HPDE6-E6E7 (cell line): ENCODE measurements at regions not wholly inside any gene's neighbourhood (a gene's known extent, or its start where the extent isn't known, plus 50 kb on each side); places are given as distances from the start of the nearest gene placed in this dataset.

Source experiments
- DNase-seq: peaks from one replicate; pipeline ENCODE4 v3.0.0; 2011; ENCODE audit warnings: missing footprints; ENCODE audit errors: extremely low spot score

DNA sequence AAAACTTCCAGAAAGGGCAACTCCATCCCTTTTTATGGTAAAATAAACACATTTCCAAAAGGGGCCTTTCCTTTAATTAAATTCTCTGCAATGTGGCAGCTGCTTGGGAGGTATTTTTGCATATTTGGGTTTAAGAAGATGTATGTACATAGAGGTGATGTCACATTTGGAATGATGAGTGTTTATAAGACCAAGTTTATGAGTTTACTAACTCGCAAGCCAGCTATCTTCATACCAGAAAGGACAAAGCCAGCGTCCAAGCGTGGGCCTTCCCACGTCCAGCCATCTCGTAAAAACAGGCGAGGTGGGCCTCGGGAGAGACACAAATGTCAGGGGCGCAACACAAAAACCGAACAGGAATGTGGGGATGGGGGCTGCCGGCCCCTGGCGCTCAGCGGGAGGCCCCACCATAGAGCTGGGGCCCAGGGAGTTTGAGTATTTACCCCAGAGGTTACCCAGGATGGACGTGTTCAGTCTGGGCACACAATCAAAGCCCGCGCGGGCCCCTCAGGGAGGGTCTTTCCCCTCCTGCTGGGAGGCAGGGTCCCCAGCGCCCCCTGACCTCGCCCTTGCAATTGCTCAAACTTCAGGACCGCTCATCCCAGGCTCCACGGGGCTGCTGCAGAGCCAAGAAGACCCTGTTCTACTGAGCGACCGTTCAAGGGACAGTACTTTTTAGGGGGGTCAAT lies 137.3 kb downstream of the TWIST2 start:
- DNase-seq = no peak

DNA sequence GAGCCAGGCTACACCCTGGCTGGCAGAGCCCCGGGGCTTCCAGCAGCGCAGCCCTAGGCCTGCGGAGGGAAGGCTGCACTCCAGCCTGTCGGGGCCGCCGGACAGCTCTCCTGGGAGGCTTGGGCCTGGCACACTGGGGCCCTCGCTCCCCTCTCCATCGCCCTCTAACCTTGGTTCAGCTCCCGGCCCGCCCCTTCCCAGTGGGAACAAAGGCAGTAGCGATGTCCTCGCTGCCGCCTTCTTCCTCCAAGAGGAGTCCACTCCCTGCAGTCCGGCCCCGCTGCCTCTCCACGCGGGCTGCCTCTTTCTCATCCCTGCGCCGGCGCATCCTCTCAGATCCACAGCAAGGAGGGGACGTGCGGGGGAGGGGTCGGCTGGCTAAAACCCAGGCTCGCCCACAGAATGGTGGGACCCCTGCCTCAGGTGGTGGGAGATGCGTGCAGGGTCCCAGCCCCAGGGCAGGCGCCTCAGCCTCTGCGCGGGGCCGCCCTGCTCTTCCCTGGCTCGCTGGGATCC lies 138.1 kb downstream of the TWIST2 start:
- no peak for DNase-seq

DNA sequence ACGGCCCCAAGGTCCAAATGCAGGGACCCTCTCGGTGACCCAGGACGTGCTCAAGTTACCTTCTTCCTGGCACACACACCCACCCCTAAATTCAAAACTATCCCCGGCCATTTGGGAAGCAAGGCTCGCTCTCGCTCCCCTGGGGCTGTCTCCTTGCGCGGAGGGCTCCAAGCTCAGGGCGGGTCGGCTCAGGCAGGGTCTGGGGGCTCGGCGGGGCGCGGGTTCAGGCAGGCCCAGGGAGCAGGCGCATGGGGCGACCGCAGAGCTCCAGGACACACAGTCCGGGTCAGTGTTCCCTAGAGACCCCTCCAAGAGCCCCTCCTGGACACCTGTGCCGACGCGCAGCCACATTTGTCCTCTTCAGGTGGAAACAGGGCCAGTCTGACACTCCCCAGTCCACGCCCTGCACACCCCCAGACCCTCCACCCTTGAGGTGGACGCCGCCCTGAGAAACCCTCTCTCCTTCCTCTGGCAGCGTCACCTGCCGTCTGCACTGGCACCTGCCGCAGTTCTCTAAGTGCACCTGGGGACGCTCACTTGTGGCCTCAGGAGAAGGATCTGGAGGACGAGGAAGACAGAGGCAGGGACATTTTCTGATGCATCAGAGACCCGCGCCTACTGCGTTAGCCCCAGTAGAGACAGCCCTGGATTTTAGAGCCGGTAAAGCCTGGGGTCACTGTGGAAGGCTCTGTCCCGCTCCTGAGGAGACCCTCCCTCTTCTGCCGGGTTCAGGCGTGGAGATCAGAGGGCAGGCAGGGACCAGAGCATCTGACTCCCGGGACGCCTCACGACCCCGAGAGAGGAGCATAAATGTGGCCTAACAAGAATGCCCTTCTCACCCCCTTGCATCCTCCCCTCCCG lies 138.8 kb downstream of the TWIST2 start:
- no peak for DNase-seq

DNA sequence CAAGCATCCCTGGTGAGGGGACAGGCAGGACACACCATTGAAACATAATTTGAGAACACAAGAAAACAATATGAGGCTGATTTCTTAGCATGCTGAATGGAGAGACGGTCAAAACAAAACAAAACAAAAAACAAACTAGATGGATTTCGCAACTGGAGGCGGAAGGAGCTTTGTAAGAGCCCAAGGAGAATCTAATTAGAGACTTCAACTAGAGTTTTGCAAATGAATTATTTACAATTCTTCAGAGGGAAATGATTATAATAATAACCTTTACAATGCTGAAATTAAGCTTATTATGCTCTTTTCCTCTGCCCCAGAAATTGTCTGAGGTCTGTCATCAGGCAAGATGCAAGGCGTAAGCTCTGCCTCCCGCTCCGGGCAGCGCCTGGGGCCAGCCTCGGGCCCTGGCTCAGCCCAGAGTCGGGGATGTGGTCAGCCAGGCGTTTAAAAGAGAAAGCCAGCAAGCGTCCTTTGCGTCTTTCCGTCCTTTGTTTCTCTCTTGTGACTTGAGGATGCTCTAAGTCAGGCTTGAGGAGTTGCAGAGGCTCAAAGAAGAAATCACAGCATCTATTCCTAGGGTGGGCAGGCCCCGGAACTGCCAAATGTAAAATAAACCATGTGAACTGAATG lies 139.6 kb downstream of the TWIST2 start:
- no peak for DNase-seq

DNA sequence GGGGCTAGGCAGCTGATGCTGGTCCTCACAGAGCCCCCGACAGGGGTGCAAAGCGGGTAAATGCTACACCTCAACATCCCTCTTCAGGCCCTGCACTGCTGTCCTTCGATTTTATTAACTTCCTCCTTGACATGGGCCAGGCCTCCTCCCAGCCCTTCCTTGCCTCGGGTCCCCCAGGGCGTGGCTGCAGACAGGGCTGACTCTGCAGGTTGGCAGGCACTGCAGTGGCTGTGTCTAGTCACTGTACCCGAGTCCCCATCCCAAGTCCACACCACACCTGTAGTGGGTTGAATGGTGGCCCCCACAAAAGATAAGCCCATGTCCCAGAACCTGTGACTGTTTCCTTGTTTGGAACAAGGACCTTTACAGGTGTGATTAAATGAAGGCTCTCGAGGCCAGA lies 140.2 kb downstream of the TWIST2 start:
- DNase-seq = no peak

DNA sequence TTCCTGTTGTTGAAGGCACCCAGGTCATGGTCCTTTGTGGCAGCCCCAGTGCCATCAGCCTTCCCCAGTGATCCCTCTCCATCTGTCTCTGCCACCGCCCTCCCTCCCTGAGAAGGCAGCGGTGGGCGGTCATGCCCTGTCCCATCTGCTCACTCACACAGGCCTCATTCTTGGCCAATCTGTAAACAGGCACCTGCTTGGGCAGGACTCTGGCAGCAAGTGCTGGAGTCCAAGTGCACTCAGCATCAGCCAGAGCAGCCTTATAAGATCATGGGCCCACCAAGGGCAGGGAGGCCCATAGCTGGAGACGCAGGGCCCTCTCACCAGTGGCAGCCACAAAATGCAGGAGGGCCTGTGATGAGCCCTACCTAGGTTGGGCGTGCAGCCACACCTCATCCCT lies 140.9 kb downstream of the TWIST2 start:
- DNase-seq = no peak

DNA sequence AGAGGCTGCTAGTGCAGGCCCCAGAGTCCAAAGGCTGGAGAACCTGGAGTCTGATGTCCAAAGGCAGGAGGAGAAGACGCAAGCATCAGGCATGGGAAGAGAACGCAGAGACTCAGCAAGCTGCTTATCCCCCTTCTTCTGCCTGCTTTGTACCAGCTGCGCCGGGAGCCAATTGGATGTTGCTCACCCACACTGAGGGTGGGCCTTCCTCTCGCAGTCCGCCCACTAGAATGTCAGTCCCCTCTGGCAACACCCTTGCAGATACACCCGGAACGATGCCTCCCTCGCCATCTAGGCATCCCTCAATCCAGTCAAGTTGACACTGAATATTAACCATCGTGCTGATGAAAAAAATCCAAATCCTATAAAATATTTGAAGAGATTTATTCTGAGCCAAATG lies 141.6 kb downstream of the TWIST2 start:
- DNase-seq = no peak

DNA sequence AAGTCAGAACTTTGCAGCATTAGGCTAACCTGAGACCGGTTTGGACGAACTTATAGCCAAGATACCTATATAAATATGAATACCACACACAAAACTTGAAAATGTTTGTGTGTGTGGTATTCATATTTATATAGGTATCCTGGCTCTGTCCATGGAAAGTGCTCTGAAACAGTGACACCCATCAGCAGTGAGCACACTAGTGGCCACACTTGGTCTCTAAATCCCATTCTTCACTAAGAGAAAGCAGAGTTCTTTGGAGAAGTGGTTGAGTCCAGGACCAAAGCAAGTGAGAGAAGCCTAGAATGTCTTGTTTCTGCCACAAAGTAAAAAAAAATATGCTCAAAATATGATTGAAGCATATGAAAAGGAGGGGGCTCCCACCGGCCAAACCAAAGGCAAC lies 146.5 kb downstream of the TWIST2 start:
- no peak for DNase-seq

DNA sequence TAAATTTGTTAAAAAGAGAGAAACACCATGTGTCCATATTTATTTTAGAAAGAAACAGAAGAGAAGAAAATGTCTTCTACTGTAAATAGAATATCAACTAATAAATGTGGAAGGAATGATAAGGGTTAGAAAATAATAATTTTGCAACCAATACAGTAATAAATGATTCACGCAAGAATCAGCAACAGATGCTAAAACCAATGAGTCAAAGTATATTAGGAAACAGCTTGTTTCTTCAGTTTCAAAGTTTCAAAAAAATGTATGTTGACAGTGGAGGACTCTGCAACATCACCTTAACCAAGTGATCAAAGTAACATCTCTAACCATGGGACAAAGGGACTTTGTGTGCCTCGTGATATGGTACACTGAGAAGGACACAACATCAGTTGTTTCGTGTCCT lies 147.0 kb downstream of the TWIST2 start:
- no peak for DNase-seq

DNA sequence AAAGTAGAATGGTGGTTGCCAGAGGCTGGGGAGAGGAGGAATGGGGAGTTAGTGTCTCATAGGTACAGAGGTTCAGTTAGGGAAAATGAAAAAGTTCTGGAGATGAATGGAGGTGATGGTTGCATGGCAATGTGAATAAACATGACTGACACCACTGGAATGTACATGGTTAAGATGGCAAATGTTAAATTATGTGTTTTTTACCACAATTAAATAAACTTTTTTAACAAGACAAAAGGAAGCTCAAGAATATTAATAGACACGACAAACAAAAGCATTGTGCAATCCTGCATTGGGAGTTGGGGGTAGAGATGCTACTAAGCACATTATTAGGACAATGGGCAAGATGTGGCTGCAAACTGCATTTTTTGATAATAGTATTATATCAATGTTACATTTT lies 147.7 kb downstream of the TWIST2 start:
- DNase-seq = no peak

DNA sequence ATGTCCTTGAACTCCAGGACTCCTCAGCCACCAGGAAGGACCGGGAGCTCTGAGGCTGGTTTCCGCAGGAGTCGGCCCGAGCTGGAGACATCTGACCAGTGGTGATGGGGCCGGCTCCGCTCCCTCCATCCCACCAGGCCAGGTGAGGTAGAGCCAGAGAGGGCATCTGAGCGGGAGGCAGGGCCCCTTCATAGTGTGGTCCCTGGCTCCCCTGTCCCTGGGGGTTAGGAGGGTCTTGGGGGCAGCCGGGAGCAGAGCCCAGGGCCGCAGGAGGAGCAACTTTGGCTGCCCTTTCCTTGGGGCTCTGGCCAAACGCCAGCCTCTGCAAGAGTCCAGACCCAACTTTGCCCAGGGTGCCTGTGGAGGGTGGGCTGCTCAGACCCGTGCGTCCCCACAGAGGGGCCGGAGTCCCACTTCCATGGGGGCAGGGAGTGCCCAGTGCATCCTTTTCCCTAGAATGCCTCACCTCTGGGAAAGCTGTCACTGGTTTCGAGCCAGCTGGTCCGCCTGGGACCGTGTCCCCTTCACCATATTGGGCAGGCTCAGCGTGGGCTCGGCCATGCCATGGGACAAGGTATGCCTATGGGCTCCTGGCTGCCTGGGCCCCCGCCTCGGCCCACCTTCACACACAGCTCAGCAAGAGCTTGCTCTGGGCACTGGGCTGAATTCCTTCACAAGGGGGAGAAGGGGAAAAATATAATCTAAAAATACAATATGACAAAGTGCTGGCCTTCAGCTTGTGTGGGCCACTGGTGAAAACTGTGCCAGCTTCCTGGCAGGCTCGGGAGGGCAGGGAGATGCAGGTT lies 148.6 kb downstream of the TWIST2 start:
- no peak for DNase-seq

DNA sequence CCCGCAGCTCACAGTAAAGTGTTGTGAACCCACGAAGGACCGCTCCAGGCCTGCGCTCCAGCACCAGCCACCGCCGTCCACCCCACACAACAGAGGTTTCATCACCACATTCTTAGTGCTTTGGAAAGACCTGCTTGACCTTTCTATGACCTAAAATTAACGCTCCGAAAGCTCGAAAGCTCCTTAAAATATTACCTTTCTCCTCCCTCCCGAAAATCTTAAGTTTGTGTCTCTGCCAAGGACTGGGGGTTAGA lies 149.2 kb downstream of the TWIST2 start:
- no peak for DNase-seq

DNA sequence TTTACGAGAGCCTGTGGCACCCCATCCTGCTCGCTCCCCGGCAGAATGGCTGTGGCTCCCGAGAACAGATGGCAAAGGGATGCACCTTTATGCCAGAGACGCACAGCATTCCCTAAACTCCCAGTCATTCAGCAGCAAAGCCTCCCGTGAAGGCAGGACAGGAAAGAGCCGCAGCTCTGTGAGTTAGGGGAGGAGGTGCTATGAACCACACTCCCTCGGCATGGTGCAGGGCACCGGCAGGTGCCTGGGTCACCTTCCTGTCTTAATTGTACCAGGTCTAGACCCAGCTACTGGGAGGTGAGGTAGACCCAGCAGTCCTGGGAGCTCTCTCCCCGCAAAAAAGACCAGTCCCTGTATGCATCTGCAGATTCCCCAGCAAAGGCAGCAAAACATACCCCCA lies 149.8 kb downstream of the TWIST2 start:
- no peak for DNase-seq
